OCI-LY3 (cell line): ENCODE measurements at regions not wholly inside any gene's neighbourhood (a gene's known extent, or its start where the extent isn't known, plus 50 kb on each side); places are given as distances from the start of the nearest gene placed in this dataset.

Experiments used
- H2AFZ ChIP-seq: fragments of 200-600, 300-600 bp; shearing (Covaris generic); 2 replicates; pipeline ENCODE4 v1.6.0; 2014; ENCODE audit warnings: antibody characterized with exemption, low read depth, low read length
- H3K27ac ChIP-seq: fragments of 200-600, 300-600 bp; sonication (generic); 2 replicates; pipeline ENCODE4 v1.5.1; 2014; ENCODE audit warnings: mild to moderate bottlenecking, low read length, moderate library complexity, mixed read lengths
- H3K27me3 ChIP-seq: fragments of 200-600, 300-600 bp; sonication (generic); 2 replicates; pipeline ENCODE4 v1.6.1; 2014; ENCODE audit warnings: low read depth, low read length, mixed read lengths
- H3K36me3 ChIP-seq: fragments of 200-600, 300-600 bp; sonication (generic); replicated peaks from 2 replicates; pipeline ENCODE3; 2014; ENCODE audit warnings: low read depth, low read length, mixed read lengths
- H3K4me1 ChIP-seq: fragments of 300-600, 200-600 bp; sonication (generic); 2 replicates; pipeline ENCODE4 v1.6.1; 2014; ENCODE audit warnings: low read length, mixed read lengths
- H3K4me2 ChIP-seq: fragments of 200-600, 300-600 bp; sonication (generic); 2 replicates; pipeline ENCODE4 v1.6.1; 2014; ENCODE audit warnings: low read length, mixed read lengths
- H3K4me3 ChIP-seq: fragments of 300-600, 200-600 bp; sonication (generic); 2 replicates; pipeline ENCODE4 v1.5.1; 2014; ENCODE audit warnings: antibody characterized with exemption, mild to moderate bottlenecking, low read length, moderate library complexity
- H3K79me2 ChIP-seq: fragments of 300-600, 200-600 bp; shearing (Covaris generic); 2 replicates; pipeline ENCODE4 v1.6.1; 2014; ENCODE audit warnings: mild to moderate bottlenecking, low read length, mixed read lengths
- H3K9ac ChIP-seq: fragments of 300-600, 200-600 bp; shearing (Covaris generic); 2 replicates; pipeline ENCODE4 v1.6.0; 2014; ENCODE audit warnings: mild to moderate bottlenecking, low read length, moderate library complexity
- H3K9me3 ChIP-seq: fragments of 200-600, 300-600 bp; shearing (Covaris generic); 2 replicates; pipeline ENCODE4 v1.6.1; 2014; ENCODE audit warnings: low read length, mixed read lengths; ENCODE audit not compliant: insufficient read depth
- H4K20me1 ChIP-seq: fragments of 200-600, 300-600 bp; sonication (generic); 2 replicates; pipeline ENCODE4 v1.6.1; 2016; ENCODE audit warnings: low read length, mixed read lengths; ENCODE audit not compliant: insufficient read depth
- EZH2phosphoT487 ChIP-seq: fragments of 200-600 bp; shearing (Covaris generic); IDR thresholded peaks from 2 replicates; pipeline ENCODE4 v1.6.1; 2018; ENCODE audit warnings: antibody characterized with exemption, mixed run types, low read depth
- TF ChIP-seq, protein P1 (sequence below): fragments of 200-600, 300-600 bp; sonication (generic); IDR thresholded peaks from 2 replicates; pipeline ENCODE4 v1.5.1; 2014; ENCODE audit warnings: antibody characterized with exemption, low read length, low read depth

DNA sequence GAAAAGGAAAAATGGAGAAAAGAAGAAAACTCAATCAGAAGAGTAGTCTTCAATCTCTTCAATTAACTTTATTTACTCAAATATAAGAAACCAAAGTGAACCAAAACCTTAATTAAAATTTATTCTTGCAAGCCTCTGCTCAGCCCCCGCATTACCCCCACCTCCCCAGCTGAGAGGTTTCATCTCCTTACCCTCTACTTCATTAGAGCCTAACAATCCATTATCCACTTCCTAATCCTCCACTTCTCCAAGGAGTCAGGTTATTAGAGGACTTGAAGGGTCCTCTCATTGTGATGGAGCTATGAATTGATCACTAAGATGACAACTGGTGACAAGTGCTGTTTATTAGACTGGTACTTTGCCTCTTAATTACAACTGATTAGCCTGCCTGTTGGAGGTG lies 956.5 kb downstream of the TFAP2A start:
- Histone ChIP-seq H3K9me3 (no peaks in the 10 kb centered on the region), H3K4me3 (no peak overlapping the region), H3K27ac (no peak overlapping the region), H4K20me1 (no peaks in the 10 kb centered on the region), H3K36me3 (no peaks in the 10 kb centered on the region), H3K27me3 (no peaks in the 10 kb centered on the region), H3K4me2 (no peak overlapping the region), H3K4me1 (no peaks in the 10 kb centered on the region), H3K79me2 (no peaks in the 10 kb centered on the region), H3K9ac (no peak overlapping the region), H2AFZ (no peak overlapping the region)
- no peak for TF ChIP-seq EZH2phosphoT487
- TF ChIP-seq, protein P1, sequence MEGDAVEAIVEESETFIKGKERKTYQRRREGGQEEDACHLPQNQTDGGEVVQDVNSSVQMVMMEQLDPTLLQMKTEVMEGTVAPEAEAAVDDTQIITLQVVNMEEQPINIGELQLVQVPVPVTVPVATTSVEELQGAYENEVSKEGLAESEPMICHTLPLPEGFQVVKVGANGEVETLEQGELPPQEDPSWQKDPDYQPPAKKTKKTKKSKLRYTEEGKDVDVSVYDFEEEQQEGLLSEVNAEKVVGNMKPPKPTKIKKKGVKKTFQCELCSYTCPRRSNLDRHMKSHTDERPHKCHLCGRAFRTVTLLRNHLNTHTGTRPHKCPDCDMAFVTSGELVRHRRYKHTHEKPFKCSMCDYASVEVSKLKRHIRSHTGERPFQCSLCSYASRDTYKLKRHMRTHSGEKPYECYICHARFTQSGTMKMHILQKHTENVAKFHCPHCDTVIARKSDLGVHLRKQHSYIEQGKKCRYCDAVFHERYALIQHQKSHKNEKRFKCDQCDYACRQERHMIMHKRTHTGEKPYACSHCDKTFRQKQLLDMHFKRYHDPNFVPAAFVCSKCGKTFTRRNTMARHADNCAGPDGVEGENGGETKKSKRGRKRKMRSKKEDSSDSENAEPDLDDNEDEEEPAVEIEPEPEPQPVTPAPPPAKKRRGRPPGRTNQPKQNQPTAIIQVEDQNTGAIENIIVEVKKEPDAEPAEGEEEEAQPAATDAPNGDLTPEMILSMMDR = no peak

DNA sequence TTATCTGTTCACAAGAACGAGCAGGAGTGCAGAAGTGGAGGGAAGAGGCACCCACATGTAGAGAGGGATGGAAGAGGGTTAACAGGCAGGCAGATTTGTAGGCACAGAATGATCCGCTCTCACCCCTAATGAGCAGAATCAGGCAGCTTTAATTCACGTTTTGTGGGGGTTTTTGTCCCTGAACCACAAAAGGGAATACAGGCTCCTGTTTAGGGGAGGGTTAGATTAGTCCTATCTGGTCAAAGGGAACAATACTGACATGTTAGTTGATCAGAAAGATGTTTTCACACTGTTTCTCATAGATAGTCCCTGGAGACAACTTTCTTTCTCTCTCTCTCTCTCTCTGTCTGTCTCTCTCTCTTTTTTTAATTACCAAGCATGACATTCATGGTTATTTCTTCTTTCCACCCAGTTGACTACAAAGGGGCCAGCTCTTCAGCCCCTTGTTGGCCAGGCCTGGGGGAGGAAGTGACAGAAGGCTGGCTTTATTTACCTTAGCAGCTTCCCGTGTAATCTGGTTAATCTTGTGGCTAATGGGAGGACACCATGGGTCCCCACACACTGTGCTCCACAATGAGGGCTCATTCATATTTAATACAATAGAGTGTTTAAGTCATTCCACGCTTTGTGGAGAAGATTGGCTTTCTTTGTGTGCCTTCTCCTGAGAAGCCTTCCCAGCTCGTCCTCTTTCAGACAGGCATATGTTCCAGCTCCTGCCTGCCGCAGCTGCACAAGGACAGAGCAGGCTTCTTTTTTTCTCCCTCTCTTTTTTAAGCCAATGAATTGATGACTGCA lies 958.8 kb downstream of the TFAP2A start:
- no peak overlapping the region; the same call in 1 of the 2 replicates for H3K4me2 ChIP-seq
- no peak overlapping the region for H3K4me3 ChIP-seq
- no peak overlapping the region for H3K9ac ChIP-seq
- H3K4me1 ChIP-seq = no peaks in the 10 kb centered on the region
- H3K27me3 ChIP-seq = no peaks in the 10 kb centered on the region
- no peaks in the 10 kb centered on the region for H4K20me1 ChIP-seq
- H3K27ac ChIP-seq = no peak overlapping the region
- no peaks in the 10 kb centered on the region for H3K79me2 ChIP-seq
- TF ChIP-seq, protein P1 = no peak
- TF ChIP-seq EZH2phosphoT487 = no peak
- no peaks in the 10 kb centered on the region for H3K9me3 ChIP-seq
- H2AFZ ChIP-seq = peak overlapping the region; percentile 70
- H3K36me3 ChIP-seq = no peaks in the 10 kb centered on the region

DNA sequence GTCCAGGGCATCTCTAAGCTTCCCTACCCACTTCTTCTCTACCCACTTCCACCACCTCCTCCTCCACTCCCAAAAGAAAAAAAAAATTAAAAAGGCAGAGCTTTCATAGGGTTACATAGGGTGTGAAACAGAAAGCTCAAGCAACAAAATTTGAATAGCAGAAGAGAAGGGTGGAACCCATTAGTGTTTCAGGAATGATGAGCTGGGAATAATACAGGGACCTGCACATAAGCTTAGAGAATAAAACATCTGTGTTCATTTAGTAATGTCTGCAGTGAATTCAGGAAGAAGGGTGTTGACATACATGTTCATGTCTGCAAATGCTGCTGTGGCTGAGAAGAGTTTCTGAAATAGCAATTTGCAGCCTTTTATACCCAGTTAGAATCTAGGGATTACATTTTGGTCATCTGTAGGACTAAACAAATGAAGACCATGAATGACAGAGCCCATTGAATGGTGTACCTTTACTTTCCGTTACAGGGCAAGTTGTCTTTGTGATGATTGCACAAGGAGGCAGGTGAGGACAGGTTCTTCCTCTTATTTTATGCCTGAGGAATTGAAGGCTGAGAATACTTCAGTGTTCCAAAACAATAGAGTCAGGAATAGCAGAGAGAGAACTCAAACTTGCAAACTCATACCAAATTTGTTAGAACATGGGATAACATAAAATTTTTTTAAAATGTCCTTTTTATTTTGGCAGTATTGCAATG lies 975.1 kb downstream of the TFAP2A start:
- H3K4me3 ChIP-seq = no peak overlapping the region
- H3K27me3 ChIP-seq = no peaks in the 10 kb centered on the region
- H3K27ac ChIP-seq = no peak overlapping the region
- H3K36me3 ChIP-seq = no peaks in the 10 kb centered on the region
- no peak overlapping the region for H3K4me2 ChIP-seq
- no peak overlapping the region for H2AFZ ChIP-seq
- no peak for TF ChIP-seq EZH2phosphoT487
- TF ChIP-seq, protein P1 = no peak
- H3K4me1 ChIP-seq = no peaks in the 10 kb centered on the region
- no peaks in the 10 kb centered on the region for H3K79me2 ChIP-seq
- no peaks in the 10 kb centered on the region for H3K9me3 ChIP-seq
- H4K20me1 ChIP-seq = no peaks in the 10 kb centered on the region
- H3K9ac ChIP-seq = no peak overlapping the region

DNA sequence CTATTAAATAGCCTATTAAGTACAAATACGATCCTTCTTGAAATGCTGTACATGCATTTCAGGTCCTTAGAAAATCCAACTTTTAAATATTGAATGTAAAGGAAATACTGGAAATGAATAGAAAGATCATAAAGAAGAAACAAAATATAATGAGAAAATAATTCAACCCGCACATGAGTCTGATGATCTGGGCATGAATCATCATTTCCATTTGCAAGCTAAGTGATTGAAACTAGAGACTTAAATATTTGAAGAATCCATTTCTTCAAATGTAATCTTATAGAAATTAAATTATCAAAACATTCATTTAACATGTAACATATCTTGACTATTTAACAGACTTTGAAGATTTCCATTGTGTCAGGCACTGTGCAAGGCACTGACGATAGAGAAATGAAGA lies 977.0 kb downstream of the TFAP2A start:
- Histone ChIP-seq H2AFZ (no peak overlapping the region), H3K27ac (no peak overlapping the region), H3K4me2 (no peak overlapping the region), H4K20me1 (no peaks in the 10 kb centered on the region), H3K9me3 (no peaks in the 10 kb centered on the region), H3K27me3 (no peaks in the 10 kb centered on the region), H3K36me3 (no peaks in the 10 kb centered on the region), H3K79me2 (no peaks in the 10 kb centered on the region), H3K4me1 (no peaks in the 10 kb centered on the region), H3K4me3 (no peak overlapping the region), H3K9ac (no peak overlapping the region)
- TF ChIP-seq, protein P1 = no peak
- TF ChIP-seq EZH2phosphoT487 = no peak
